IMR-90 (cell line): ENCODE measurements at regions not wholly inside any gene's neighbourhood (a gene's known extent, or its start where the extent isn't known, plus 50 kb on each side); places are given as distances from the start of the nearest gene placed in this dataset.

Source experiments
- ATAC-seq: fragments of 200-7000 bp; cut with Tn5 transposase; 2 replicates; pipeline ENCODE4 v1.9.1; 2020; ENCODE audit warnings: low read depth, mild to moderate bottlenecking, moderate library complexity
- BruUV-seq: library from RNA; stranded (reverse); fragments of 400-500 nt; replicated peaks from 2 replicates; lab custom pipeline; 2021; lab: Mats Ljungman, UMichigan
- CTCF ChIA-PET: fragments of 300-600 bp; formaldehyde crosslinking; extraction: SDS; loops from one replicate; lab custom pipeline; 2021; ENCODE audit warnings: antibody characterized with exemption; lab: Yijun Ruan, JAX
- POLR2A ChIA-PET: fragments of 300-600 bp; sonication (Branson Sonifier 250); formaldehyde crosslinking; loops from one replicate; lab custom pipeline; 2022; ENCODE audit warnings: antibody characterized with exemption; ENCODE audit not compliant: unreplicated experiment; lab: Charles Lee
- DNase-seq: peaks from one replicate; pipeline ENCODE4 v3.0.0; 2013
- H2AFZ ChIP-seq: replicated peaks from 2 replicates; pipeline ENCODE3; 2013; ENCODE audit warnings: low read length, mild to moderate bottlenecking; ENCODE audit not compliant: poor library complexity
- H2AK5ac ChIP-seq: 2 replicates; pipeline ENCODE4 v1.6.1; 2013; ENCODE audit warnings: low read depth, low read length, inconsistent platforms
- H2AK9ac ChIP-seq: replicated peaks from 2 replicates; pipeline ENCODE3; 2013; ENCODE audit warnings: mild to moderate bottlenecking, low read depth, low read length, moderate library complexity; ENCODE audit not compliant: poor library complexity
- H2BK120ac ChIP-seq: 2 replicates; pipeline ENCODE4 v1.6.1; 2013; ENCODE audit warnings: low read depth, low read length, inconsistent platforms
- H2BK15ac ChIP-seq: 3 replicates; pipeline ENCODE4 v1.6.1; 2013; ENCODE audit warnings: low read depth, low read length, inconsistent platforms
- H2BK20ac ChIP-seq: 2 replicates; pipeline ENCODE4 v1.6.1; 2013; ENCODE audit warnings: low read depth, mild to moderate bottlenecking, inconsistent platforms, low read length, moderate library complexity
- H2BK5ac ChIP-seq: 2 replicates; pipeline ENCODE4 v1.6.1; 2013; ENCODE audit warnings: mild to moderate bottlenecking, low read depth, low read length, inconsistent platforms; ENCODE audit not compliant: poor library complexity, severe bottlenecking
- H3K14ac ChIP-seq: replicated peaks from 2 replicates; pipeline ENCODE4 v1.6.1; 2013; ENCODE audit warnings: low read depth, low read length, inconsistent platforms
- H3K18ac ChIP-seq: 2 replicates; pipeline ENCODE4 v1.6.1; 2013; ENCODE audit warnings: low read depth, low read length, control low read depth
- H3K23ac ChIP-seq: 2 replicates; pipeline ENCODE4 v1.6.1; 2013; ENCODE audit warnings: low read depth, low read length, inconsistent platforms
- H3K27ac ChIP-seq: 2 replicates; pipeline ENCODE4 v1.5.1; 2013; ENCODE audit warnings: mild to moderate bottlenecking, control low read depth, low read length; ENCODE audit not compliant: insufficient read depth
- H3K27me3 ChIP-seq: 2 replicates; pipeline ENCODE4 v1.6.1; 2013; ENCODE audit warnings: low read length; ENCODE audit not compliant: control insufficient read depth, insufficient read depth
- H3K36me3 ChIP-seq: 2 replicates; pipeline ENCODE4 v1.6.1; 2013; ENCODE audit warnings: low read length, mixed read lengths; ENCODE audit not compliant: control insufficient read depth, insufficient read depth
- H3K4ac ChIP-seq: 2 replicates; pipeline ENCODE4 v1.6.1; 2013; ENCODE audit warnings: low read depth, low read length, inconsistent platforms
- H3K4me1 ChIP-seq: 2 replicates; pipeline ENCODE4 v1.6.1; 2013; ENCODE audit warnings: low read length, mixed read lengths; ENCODE audit not compliant: control insufficient read depth, insufficient read depth
- H3K4me2 ChIP-seq: 2 replicates; pipeline ENCODE4 v1.6.1; 2013; ENCODE audit warnings: low read depth, mild to moderate bottlenecking, control low read depth, low read length, moderate library complexity
- H3K4me3 ChIP-seq: 2 replicates; pipeline ENCODE4 v1.5.1; 2013; ENCODE audit warnings: low read depth, mild to moderate bottlenecking, control low read depth, low read length, moderate library complexity; ENCODE audit not compliant: insufficient read depth
- H3K56ac ChIP-seq: 2 replicates; pipeline ENCODE4 v1.6.1; 2013; ENCODE audit warnings: low read length, inconsistent platforms; ENCODE audit not compliant: insufficient read depth; ENCODE audit errors: extremely low read depth
- H3K79me1 ChIP-seq, 2 experiments: 2 replicates each; pipeline ENCODE4 v1.6.1; 2013; ENCODE audit warnings: low read length in 2 of 2, inconsistent platforms in 1 of 2, low read depth in 1 of 2
- H3K9ac ChIP-seq: 2 replicates; pipeline ENCODE4 v1.6.1; 2013; ENCODE audit warnings: low read depth, low read length, control low read depth
- H3K9me1 ChIP-seq: 2 replicates; pipeline ENCODE4 v1.6.1; 2013; ENCODE audit warnings: low read length, inconsistent platforms; ENCODE audit not compliant: insufficient read depth
- H3K9me3 ChIP-seq: 2 replicates; pipeline ENCODE4 v1.6.1; 2013; ENCODE audit warnings: low read length; ENCODE audit not compliant: control insufficient read depth, insufficient read depth
- H4K20me1 ChIP-seq: 2 replicates; pipeline ENCODE4 v1.6.1; 2013; ENCODE audit warnings: low read length, inconsistent platforms; ENCODE audit not compliant: insufficient read depth
- H4K5ac ChIP-seq: 2 replicates; pipeline ENCODE4 v1.6.1; 2013; ENCODE audit warnings: mild to moderate bottlenecking, low read depth, low read length, control low read depth
- H4K8ac ChIP-seq, 2 experiments: 2 replicates each; pipeline ENCODE4 v1.6.1; 2013; ENCODE audit warnings: low read depth in 2 of 2, low read length in 2 of 2, control low read depth in 1 of 2, inconsistent platforms in 1 of 2
- H4K91ac ChIP-seq: 2 replicates; pipeline ENCODE4 v1.6.1; 2013; ENCODE audit warnings: low read depth, low read length, inconsistent platforms; ENCODE audit not compliant: insufficient read depth
- BHLHE40 ChIP-seq: fragments of 150-350 bp; IDR thresholded peaks from 2 replicates; pipeline ENCODE4 v1.6.1; 2016; ENCODE audit warnings: mild to moderate bottlenecking, low read depth, low read length
- CHD1 ChIP-seq: IDR thresholded peaks from 2 replicates; pipeline ENCODE4 v1.6.1; 2012; ENCODE audit warnings: low read depth, low read length, improper control_type of control experiment
- ELK1 ChIP-seq: fragments of 150-350 bp; IDR thresholded peaks from 2 replicates; pipeline ENCODE4 v1.6.1; 2016; ENCODE audit warnings: low read depth, mild to moderate bottlenecking, low read length, moderate library complexity, borderline replicate concordance
- MAZ ChIP-seq: IDR thresholded peaks from 2 replicates; pipeline ENCODE4 v1.6.1; 2012; ENCODE audit warnings: low read depth, mild to moderate bottlenecking, low read length, improper control_type of control experiment, moderate library complexity, borderline replicate concordance
- NFE2L2 ChIP-seq: fragments of 150-350 bp; IDR thresholded peaks from 2 replicates; pipeline ENCODE4 v1.6.1; 2016; ENCODE audit warnings: low read depth, mild to moderate bottlenecking, low read length
- POLR2A ChIP-seq: IDR thresholded peaks from 2 replicates; pipeline ENCODE4 v1.6.1; 2012; ENCODE audit warnings: mild to moderate bottlenecking, low read depth, low read length
- RAD21 ChIP-seq: IDR thresholded peaks from 2 replicates; pipeline ENCODE4 v1.6.1; 2012; ENCODE audit warnings: low read length, improper control_type of control experiment
- RCOR1 ChIP-seq: IDR thresholded peaks from 2 replicates; pipeline ENCODE4 v1.6.1; 2012; ENCODE audit warnings: mild to moderate bottlenecking, low read length, improper control_type of control experiment; ENCODE audit not compliant: insufficient replicate concordance
- RFX5 ChIP-seq: IDR thresholded peaks from 2 replicates; pipeline ENCODE4 v1.8.0; 2012; ENCODE audit warnings: low read depth, mild to moderate bottlenecking, low read length, moderate library complexity
- WGBS, 2 experiments: methylation state at CpG; one replicate each; pipeline versions ENCODE4 v1.1.5 to v1.1.7; 2013; ENCODE audit warnings: missing lambda C conversion rate in 2 of 2; ENCODE audit not compliant: insufficient read length in 1 of 2; ENCODE audit errors: extremely low coverage in 2 of 2; 5-methylcytosine and 5-hydroxymethylcytosine counted together
- dilution Hi-C: fragments of 300-500 bp; cut with HindIII; formaldehyde crosslinking; loops from one replicate; pipeline ENCODE4 v1.14.3; 2018; ENCODE audit warnings: low sequenced_read_pairs; ENCODE audit not compliant: unreplicated experiment
- in situ Hi-C: fragments of 300-500 bp; cut with MboI; formaldehyde crosslinking; loops from 3 replicates; pipeline ENCODE4 v1.14.3; 2019; ENCODE audit warnings: low sequenced_read_pairs, inconsistent platforms, mixed read lengths
- intact Hi-C: fragments of 100-400 bp; cut with micrococcal nuclease; formaldehyde crosslinking; loops from 2 replicates; pipeline ENCODE4 v1.10.0; 2022

GRCh38 chr15:98592136-98592535 is 56.2 kb upstream of the IGF1R start:
- in situ Hi-C loops (no loop called here), intact Hi-C loops (no loop called here), dilution Hi-C loops (no loop called here)
- Histone ChIP-seq H2AFZ (no peak overlapping the region), H3K79me1 (no peaks in the 10 kb centered on the region), H3K9ac (no peak overlapping the region), H3K14ac (no peak overlapping the region), H3K4me1 (no peaks in the 10 kb centered on the region; the same call in 1 of the 2 replicates), H2BK15ac (no peak overlapping the region), H3K23ac (no peak overlapping the region), H3K56ac (no peak overlapping the region), H3K18ac (no peak overlapping the region), H2BK20ac (no peak overlapping the region), H4K8ac (no peak overlapping the region), H4K20me1 (no peaks in the 10 kb centered on the region), H3K27ac (no peak overlapping the region), H3K9me1 (no peaks in the 10 kb centered on the region), H3K9me3 (0 out of 2 replicates have a peak, but pooled peaks cover 1% of the 10 kb centered on the region), H3K4me2 (no peak overlapping the region), H2BK5ac (no peak overlapping the region), H3K27me3 (peaks cover 28% of the 10 kb centered on the region), H4K5ac (no peak overlapping the region), H3K4ac (no peak overlapping the region), H3K4me3 (no peak overlapping the region), H4K91ac (no peak overlapping the region), H2BK120ac (no peak overlapping the region), H3K36me3 (no peaks in the 10 kb centered on the region), H2AK5ac (no peak overlapping the region), H2AK9ac (no peak overlapping the region)
- ATAC-seq: no peak
- WGBS, 2 experiments: 87% methylated on average over 3 of the region's 12 CpGs; no CpG with 5 or more reads in 1 of the 2 experiments
- BruUV-seq: no TSS peak
- CTCF ChIA-PET: no interaction called here
- TF ChIP-seq ELK1: no peak
- no peak for TF ChIP-seq MAZ
- no peak for TF ChIP-seq NFE2L2
- TF ChIP-seq CHD1: no peak
- TF ChIP-seq RCOR1: no peak
- no peak for TF ChIP-seq POLR2A
- no peak for TF ChIP-seq RFX5
- TF ChIP-seq BHLHE40: no peak
- no peak for TF ChIP-seq RAD21
- POLR2A ChIA-PET: interaction anchor here (0.6 kb wide), 1 partner anchor 9 kb away, joined by 3 read pairs; no protein-coding TSS in a partner anchor
- DNase-seq: no peak
